PFSK-1 (cell line): ENCODE measurements at regions not wholly inside any gene's neighbourhood (a gene's known extent, or its start where the extent isn't known, plus 50 kb on each side); places are given as distances from the start of the nearest gene placed in this dataset.

Experiments
- FOXP2 ChIP-seq: optimal IDR thresholded peaks from 2 replicates; pipeline ENCODE3; 2011; ENCODE audit warnings: borderline replicate concordance, control low read depth, inconsistent platforms; ENCODE audit not compliant: insufficient read depth; ENCODE audit errors: extremely low read length, extremely low read depth
- POLR2AphosphoS5 ChIP-seq: IDR thresholded peaks from 2 replicates; pipeline ENCODE4 v1.6.1; 2012; ENCODE audit warnings: low read depth, mild to moderate bottlenecking, control low read depth, low read length, moderate library complexity
- REST ChIP-seq, 2 experiments: IDR thresholded peaks; 2 replicates each; pipeline versions ENCODE4 v1.6.1 to v1.8.0; 2011 to 2012; ENCODE audit warnings: low read depth in 2 of 2, low read length in 2 of 2, control low read depth in 1 of 2, inconsistent platforms in 1 of 2, mild to moderate bottlenecking in 1 of 2, moderate library complexity in 1 of 2; ENCODE audit not compliant: insufficient read depth in 1 of 2
- SIN3A ChIP-seq: IDR thresholded peaks from 2 replicates; pipeline ENCODE4 v1.6.1; 2012; ENCODE audit warnings: mild to moderate bottlenecking, low read length, moderate library complexity, borderline replicate concordance; ENCODE audit not compliant: insufficient read depth
- TAF1 ChIP-seq: IDR thresholded peaks from 2 replicates; pipeline ENCODE4 v1.6.1; 2012; ENCODE audit warnings: low read length, control low read depth, borderline replicate concordance; ENCODE audit not compliant: insufficient read depth

- TF ChIP-seq FOXP2 (no peak), POLR2AphosphoS5 (no peak), REST (IDR thresholded peaks at IDR 0.05; ENCODE audit: insufficient read depth in 1 of 2, low read depth in 2 of 2, low read length in 2 of 2) (no peak), TAF1 (no peak), SIN3A (no peak)
Observed at GRCh38 chr4:156185514-156186055, 231.9 kb upstream of the CTSO start.

GRCh38 chr4:156182269-156182668 is 228.6 kb upstream of the CTSO start:
- TF ChIP-seq FOXP2 (no peak), REST (IDR thresholded peaks at IDR 0.05; ENCODE audit: insufficient read depth in 1 of 2, low read depth in 2 of 2, low read length in 2 of 2) (no peak), SIN3A (no peak), TAF1 (no peak), POLR2AphosphoS5 (no peak)

- TF ChIP-seq FOXP2 (no peak), POLR2AphosphoS5 (no peak), TAF1 (no peak), REST (IDR thresholded peaks at IDR 0.05; ENCODE audit: insufficient read depth in 1 of 2, low read depth in 2 of 2, low read length in 2 of 2) (no peak), SIN3A (no peak)
Observed at GRCh38 chr4:156177941-156178340, 224.3 kb upstream of the CTSO start.

GRCh38 chr4:156176896-156177295 is 223.2 kb upstream of the CTSO start:
- TF ChIP-seq SIN3A = no peak
- no peak for TF ChIP-seq REST (IDR thresholded peaks at IDR 0.05; ENCODE audit: insufficient read depth in 1 of 2, low read depth in 2 of 2, low read length in 2 of 2)
- TF ChIP-seq POLR2AphosphoS5 = no peak
- TF ChIP-seq TAF1 = no peak
- TF ChIP-seq FOXP2 = no peak

- TF ChIP-seq POLR2AphosphoS5 (no peak), REST (IDR thresholded peaks at IDR 0.05; ENCODE audit: insufficient read depth in 1 of 2, low read depth in 2 of 2, low read length in 2 of 2) (no peak), TAF1 (no peak), FOXP2 (no peak), SIN3A (no peak)
Observed at GRCh38 chr4:156173937-156174336, 220.3 kb upstream of the CTSO start.
